ENCODE measurements at regions not wholly inside any gene's neighbourhood (a gene's known extent, or its start where the extent isn't known, plus 50 kb on each side); places are given as distances from the start of the nearest gene placed in this dataset.

DNA sequence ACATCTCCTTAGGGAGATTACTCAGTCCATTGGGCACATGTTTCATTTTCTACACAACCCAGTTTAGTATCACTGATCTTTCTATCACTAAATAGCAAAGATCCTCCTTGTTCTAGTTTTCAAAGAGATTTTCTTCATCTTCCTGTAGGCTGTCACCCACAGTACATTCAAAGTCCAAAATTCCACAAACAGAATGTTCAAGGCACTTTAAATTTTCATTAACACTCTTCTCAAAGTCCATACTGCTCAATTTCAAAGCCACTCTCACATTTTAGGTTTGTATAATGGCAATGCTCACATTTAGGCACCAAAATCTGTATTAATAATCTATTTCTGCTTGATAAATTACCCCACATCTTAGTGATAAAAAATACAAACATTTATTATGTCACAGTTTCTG lies 152.8 kb downstream of the FSIP2 start:
- Histone ChIP-seq H3K36me3 (ENCODE audit: insufficient read depth, low read length) (no peaks in the 10 kb centered on the region), H3K27me3 (ENCODE audit: insufficient read depth, low read length) (no peaks in the 10 kb centered on the region), H3K4me3 (ENCODE audit: low read length) (no peak overlapping the region), H2AFZ (ENCODE audit: low read depth, low read length) (no peak overlapping the region), H3K9me3 (ENCODE audit: low read length) (no peaks in the 10 kb centered on the region), H3K4me1 (ENCODE audit: insufficient read depth, low read length) (no peaks in the 10 kb centered on the region)

DNA sequence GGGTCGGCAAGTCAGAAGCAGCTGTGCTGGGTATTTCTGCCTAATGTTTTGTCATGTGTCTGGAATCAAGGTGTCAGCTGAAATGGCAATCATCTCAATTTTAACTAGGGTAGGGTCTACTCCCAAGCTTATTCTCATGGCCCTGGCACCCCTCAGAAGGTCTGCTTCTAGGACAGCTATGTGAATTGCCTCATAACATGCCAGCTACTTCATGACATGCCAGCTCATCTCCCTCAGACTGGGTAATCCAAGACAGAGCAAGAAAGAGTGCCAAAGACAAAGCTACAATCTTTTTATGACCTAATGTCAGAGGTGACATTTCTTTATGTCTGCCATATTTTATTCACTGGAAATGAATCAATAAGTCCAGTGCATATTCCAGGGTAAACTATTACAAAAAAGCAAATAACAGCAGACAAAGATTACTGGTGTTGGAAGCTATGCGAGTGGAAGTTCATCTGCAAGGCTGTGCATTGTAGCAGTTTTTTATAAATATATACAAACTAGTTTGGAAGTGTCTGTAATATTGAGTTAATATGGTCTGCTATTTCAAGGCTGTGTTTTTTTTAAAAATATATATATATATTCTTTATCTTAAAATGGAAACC lies 153.3 kb downstream of the FSIP2 start:
- Histone ChIP-seq H3K4me1 (ENCODE audit: insufficient read depth, low read length) (no peaks in the 10 kb centered on the region), H3K27me3 (ENCODE audit: insufficient read depth, low read length) (no peaks in the 10 kb centered on the region), H3K36me3 (ENCODE audit: insufficient read depth, low read length) (no peaks in the 10 kb centered on the region), H2AFZ (ENCODE audit: low read depth, low read length) (no peak overlapping the region), H3K4me3 (ENCODE audit: low read length) (no peak overlapping the region), H3K9me3 (ENCODE audit: low read length) (no peaks in the 10 kb centered on the region)

DNA sequence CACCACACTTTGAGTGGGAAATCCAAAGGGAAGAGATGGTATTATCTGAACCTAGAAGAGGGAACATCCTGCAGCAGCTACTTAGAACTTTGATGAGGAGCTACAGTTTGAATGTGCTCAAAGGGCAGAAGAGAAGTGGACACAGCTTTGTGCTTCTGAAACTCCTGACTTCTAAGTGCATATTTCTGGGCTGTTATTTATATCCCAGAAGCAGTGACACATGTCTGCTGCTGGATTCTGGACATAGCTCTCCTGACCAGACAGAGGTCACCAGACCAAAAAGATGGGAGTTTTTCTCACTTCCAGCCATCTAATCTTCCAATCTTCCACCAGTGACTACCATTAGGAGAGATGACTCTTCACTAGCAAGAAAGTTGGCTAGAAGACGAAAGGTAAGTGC lies 153.9 kb downstream of the FSIP2 start:
- H3K9me3 ChIP-seq (ENCODE audit: low read length): no peaks in the 10 kb centered on the region
- no peaks in the 10 kb centered on the region for H3K36me3 ChIP-seq (ENCODE audit: insufficient read depth, low read length)
- no peaks in the 10 kb centered on the region for H3K4me1 ChIP-seq (ENCODE audit: insufficient read depth, low read length)
- H3K4me3 ChIP-seq (ENCODE audit: low read length): no peak overlapping the region
- H3K27me3 ChIP-seq (ENCODE audit: insufficient read depth, low read length): no peaks in the 10 kb centered on the region
- H2AFZ ChIP-seq (ENCODE audit: low read depth, low read length): no peak overlapping the region

DNA sequence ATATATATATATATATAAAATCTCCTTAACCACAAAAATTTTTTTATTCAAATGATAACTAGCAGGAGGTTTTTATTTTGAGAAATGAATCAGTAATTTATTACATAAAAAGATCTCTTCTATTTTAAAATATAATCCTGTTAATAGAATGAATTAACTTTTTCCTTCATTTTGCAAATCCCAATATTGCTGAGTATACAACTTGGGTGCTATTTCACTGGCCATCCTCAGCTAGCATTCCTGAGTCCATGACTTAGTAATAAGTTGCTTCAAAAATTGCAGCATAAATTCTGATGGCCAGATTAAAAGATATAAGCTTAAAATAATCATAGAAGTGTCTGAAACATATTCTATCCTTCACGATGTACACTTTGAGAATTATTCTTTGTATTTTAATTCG lies 155.6 kb downstream of the FSIP2 start:
- Histone ChIP-seq H3K27me3 (ENCODE audit: insufficient read depth, low read length) (no peaks in the 10 kb centered on the region), H3K36me3 (ENCODE audit: insufficient read depth, low read length) (no peaks in the 10 kb centered on the region), H3K9me3 (ENCODE audit: low read length) (no peaks in the 10 kb centered on the region), H3K4me1 (ENCODE audit: insufficient read depth, low read length) (no peaks in the 10 kb centered on the region), H3K4me3 (ENCODE audit: low read length) (no peak overlapping the region), H2AFZ (ENCODE audit: low read depth, low read length) (no peak overlapping the region)

DNA sequence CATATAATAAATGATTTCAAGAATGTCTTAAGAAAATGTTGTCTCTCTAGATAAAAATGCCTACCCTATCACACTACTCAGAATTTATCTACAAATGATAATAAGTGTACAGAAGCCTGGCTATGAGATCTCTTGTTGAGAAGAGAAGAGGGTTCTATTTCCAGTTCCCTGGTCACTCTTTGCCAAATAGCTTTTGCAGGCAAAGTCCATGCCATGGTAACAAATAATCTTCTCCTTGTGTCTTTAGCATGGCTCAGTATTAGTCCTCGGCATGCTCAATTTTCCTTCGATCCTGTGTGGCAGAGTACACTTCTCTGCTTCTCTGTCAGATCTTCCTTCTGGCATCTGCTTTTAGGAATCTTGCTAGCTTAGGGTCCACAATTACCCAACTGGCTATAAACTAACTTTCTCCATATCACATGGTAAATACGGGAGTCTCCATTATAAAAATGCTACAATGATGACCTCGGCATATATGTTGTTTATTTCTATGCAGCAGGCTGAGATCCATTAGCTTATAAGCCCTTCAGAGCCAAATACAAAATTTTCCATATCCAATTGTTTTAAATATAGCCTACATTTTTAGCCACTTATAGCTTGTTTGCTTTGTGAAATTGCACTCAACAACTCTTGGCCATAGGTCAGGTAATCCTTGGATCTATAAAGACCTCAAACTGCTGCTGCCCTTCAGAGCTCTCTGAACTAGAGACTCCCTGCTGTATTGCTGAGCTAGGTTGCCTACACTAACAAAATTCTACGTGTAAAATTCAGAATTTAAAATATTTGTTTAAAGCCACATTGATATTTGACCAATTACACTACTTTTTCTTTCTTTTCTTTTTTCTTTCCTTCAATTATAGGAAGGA lies 157.5 kb downstream of the FSIP2 start:
- no peak overlapping the region for H3K4me3 ChIP-seq (ENCODE audit: low read length)
- H3K27me3 ChIP-seq (ENCODE audit: insufficient read depth, low read length): no peaks in the 10 kb centered on the region
- no peak overlapping the region for H2AFZ ChIP-seq (ENCODE audit: low read depth, low read length)
- peaks cover 2% of the 10 kb centered on the region for H3K4me1 ChIP-seq (ENCODE audit: insufficient read depth, low read length)
- no peaks in the 10 kb centered on the region for H3K36me3 ChIP-seq (ENCODE audit: insufficient read depth, low read length)
- no peaks in the 10 kb centered on the region for H3K9me3 ChIP-seq (ENCODE audit: low read length)

DNA sequence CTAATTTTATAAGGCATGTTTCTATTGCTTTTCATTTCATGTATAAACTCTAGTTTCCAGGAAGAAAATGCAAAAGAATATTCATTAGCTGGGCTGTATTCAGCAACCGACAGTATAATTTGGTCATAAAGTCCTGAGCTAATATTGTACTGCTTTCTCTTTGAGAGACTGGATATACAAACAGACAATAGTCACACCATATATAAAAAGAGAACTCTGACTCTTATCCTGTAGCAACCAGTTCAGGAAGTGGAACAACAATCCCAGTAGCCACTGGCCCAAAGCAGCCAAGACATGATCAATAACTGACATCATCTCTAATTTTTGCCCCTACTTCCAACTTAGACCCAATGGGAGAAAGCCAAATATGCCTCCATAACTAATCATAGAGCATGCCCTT lies 160.8 kb downstream of the FSIP2 start:
- Histone ChIP-seq H3K4me1 (ENCODE audit: insufficient read depth, low read length) (peaks cover 2% of the 10 kb centered on the region), H3K4me3 (ENCODE audit: low read length) (no peak overlapping the region), H3K9me3 (ENCODE audit: low read length) (no peaks in the 10 kb centered on the region), H3K36me3 (ENCODE audit: insufficient read depth, low read length) (no peaks in the 10 kb centered on the region), H3K27me3 (ENCODE audit: insufficient read depth, low read length) (no peaks in the 10 kb centered on the region), H2AFZ (ENCODE audit: low read depth, low read length) (no peak overlapping the region)

DNA sequence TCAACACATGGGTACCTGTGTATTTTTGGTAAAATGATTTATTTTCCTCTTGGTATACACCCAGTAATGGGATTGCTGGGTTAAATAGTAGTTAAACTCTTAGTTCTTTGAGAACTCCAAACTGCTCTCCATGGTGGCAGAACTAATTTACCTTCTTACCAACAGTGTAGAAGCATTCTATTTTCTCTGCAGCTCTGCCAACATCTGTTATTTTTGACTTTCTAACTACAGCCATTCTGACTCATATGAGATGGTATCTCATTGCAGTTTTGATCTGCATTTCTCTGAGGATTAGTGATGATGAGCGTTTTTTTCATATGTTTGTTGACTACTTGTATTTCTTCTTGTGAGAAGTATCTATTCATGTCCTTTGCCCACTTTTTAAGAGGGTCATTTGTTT lies 180.6 kb downstream of the FSIP2 start:
- Histone ChIP-seq H3K4me3 (ENCODE audit: low read length) (no peak overlapping the region), H3K4me1 (ENCODE audit: insufficient read depth, low read length) (no peaks in the 10 kb centered on the region), H3K9me3 (ENCODE audit: low read length) (no peaks in the 10 kb centered on the region), H3K27me3 (ENCODE audit: insufficient read depth, low read length) (no peaks in the 10 kb centered on the region), H2AFZ (ENCODE audit: low read depth, low read length) (no peak overlapping the region), H3K36me3 (ENCODE audit: insufficient read depth, low read length) (no peaks in the 10 kb centered on the region)

DNA sequence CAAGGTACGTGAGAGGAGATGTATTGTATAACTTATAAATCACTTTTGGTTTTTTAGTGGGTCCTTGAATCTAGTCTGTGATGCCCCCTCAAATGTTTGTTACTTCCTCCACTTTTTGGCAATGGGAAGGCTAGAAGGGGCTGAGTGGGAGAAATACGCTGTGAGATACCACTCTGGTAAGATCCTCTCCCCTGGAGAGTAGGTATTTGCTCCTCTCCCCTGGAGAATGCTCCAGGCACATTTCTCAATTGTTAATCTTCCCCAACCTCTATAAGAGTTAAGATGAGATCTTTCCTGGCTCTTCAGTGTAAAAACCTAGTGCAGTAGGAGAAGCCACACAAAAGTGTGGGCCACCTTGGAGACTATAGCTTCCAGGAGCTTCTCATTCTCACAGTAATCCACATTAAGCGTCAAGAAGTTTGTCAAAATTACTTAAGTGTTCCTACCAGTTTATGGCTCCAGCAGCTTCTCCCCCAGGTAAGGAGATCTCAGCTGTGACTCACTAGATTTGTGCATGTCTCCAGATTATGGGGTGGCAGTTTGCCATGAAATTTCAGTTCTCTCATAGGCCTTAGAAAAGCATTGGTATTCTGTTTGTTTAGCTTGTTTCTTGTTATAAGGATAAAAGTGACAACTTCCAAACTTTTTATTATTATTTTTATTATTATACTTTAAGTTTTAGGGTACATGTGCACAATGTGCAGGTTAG lies 182.6 kb downstream of the FSIP2 start:
- no peaks in the 10 kb centered on the region for H3K4me1 ChIP-seq (ENCODE audit: insufficient read depth, low read length)
- H3K27me3 ChIP-seq (ENCODE audit: insufficient read depth, low read length): no peaks in the 10 kb centered on the region
- H3K36me3 ChIP-seq (ENCODE audit: insufficient read depth, low read length): no peaks in the 10 kb centered on the region
- H3K4me3 ChIP-seq (ENCODE audit: low read length): no peak overlapping the region
- no peak overlapping the region for H2AFZ ChIP-seq (ENCODE audit: low read depth, low read length)
- H3K9me3 ChIP-seq (ENCODE audit: low read length): no peaks in the 10 kb centered on the region

DNA sequence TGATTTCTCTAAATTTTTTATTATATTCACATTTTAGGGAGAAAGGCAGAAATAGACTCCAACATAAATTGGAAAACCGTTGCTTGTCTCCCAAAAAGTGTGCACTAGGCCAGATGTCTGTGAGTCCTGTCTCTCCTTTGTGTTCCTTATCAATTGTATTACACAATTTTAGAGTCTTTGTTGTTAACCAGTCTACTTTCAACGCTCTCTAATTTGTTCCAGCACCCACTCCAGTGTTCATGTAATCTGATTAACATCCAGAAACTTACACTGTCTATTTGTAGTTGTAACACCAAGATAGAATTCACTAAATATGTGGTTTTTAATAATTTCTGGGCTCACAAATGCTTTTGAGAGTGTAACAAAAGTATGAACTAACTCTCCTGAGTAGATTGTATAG lies 195.6 kb downstream of the FSIP2 start:
- no peaks in the 10 kb centered on the region for H3K36me3 ChIP-seq (ENCODE audit: insufficient read depth, low read length)
- no peak overlapping the region for H3K4me3 ChIP-seq (ENCODE audit: low read length)
- H3K9me3 ChIP-seq (ENCODE audit: low read length): no peaks in the 10 kb centered on the region
- no peaks in the 10 kb centered on the region for H3K27me3 ChIP-seq (ENCODE audit: insufficient read depth, low read length)
- H2AFZ ChIP-seq (ENCODE audit: low read depth, low read length): no peak overlapping the region
- no peaks in the 10 kb centered on the region for H3K4me1 ChIP-seq (ENCODE audit: insufficient read depth, low read length)

DNA sequence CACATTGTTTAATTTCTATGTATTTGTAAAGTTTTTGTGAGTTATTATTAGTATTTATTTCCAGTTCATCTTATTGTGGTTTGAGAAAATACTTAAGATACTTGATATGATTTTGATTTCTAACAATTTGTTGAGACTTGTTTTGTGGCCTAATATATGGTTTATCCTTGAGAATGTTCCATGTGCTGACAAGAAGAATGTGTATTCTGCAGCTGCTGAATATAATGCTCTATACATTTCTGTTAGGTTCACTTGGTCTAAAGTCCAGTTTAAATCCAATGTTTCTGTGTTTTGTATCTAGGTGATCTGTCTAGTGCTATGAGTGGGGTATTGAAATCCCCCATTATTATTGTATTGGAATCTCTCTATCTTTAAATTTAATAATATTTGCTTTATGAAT lies 201.3 kb downstream of the FSIP2 start:
- Histone ChIP-seq H2AFZ (ENCODE audit: low read depth, low read length) (no peak overlapping the region), H3K9me3 (ENCODE audit: low read length) (peaks cover 2% of the 10 kb centered on the region), H3K4me1 (ENCODE audit: insufficient read depth, low read length) (no peaks in the 10 kb centered on the region), H3K36me3 (ENCODE audit: insufficient read depth, low read length) (no peaks in the 10 kb centered on the region), H3K4me3 (ENCODE audit: low read length) (no peak overlapping the region), H3K27me3 (ENCODE audit: insufficient read depth, low read length) (no peaks in the 10 kb centered on the region)

DNA sequence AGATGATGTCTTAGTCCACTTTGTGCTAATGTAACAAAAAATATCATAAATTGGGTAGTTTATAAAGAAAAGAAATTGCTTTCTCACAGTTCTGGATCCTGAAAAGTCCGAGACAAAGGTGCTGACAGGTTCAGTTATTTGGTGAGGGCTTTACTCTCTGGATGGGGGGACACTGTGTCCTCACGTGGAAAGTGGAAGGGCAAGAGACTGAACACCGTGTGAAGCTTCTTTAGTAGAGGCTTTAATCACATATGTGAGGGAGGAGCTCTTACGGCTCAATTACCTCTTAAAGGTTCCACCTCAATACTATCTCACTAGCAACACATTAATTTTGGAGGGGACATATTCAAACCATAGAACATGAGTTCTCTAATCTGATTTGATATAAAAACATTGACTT lies 204.3 kb downstream of the FSIP2 start:
- Histone ChIP-seq H3K4me1 (ENCODE audit: insufficient read depth, low read length) (peaks cover 3% of the 10 kb centered on the region), H3K9me3 (ENCODE audit: low read length) (peaks cover 2% of the 10 kb centered on the region), H3K36me3 (ENCODE audit: insufficient read depth, low read length) (no peaks in the 10 kb centered on the region), H3K27me3 (ENCODE audit: insufficient read depth, low read length) (no peaks in the 10 kb centered on the region), H2AFZ (ENCODE audit: low read depth, low read length) (no peak overlapping the region), H3K4me3 (ENCODE audit: low read length) (no peak overlapping the region)

DNA sequence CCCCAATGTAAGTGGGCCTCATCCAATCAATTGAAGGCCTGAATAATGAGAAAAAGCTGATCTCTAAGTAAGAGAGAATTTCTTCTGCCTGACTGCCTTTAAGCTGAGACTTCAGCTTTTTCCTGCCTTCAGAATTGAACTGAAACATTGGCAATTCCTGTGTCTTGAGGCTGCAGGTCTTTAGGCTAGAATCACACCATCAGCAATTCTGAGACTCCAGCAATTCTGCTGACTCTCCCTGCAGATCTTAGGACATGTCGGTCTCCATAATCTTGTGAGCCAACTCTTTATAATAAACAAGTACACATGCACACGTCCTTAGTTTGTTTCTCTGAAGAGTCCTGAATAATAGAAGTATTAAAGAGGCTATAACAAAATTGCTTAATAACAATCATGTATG lies 209.1 kb downstream of the FSIP2 start:
- no peak overlapping the region for H3K4me3 ChIP-seq (ENCODE audit: low read length)
- no peak overlapping the region for H2AFZ ChIP-seq (ENCODE audit: low read depth, low read length)
- no peaks in the 10 kb centered on the region for H3K36me3 ChIP-seq (ENCODE audit: insufficient read depth, low read length)
- no peaks in the 10 kb centered on the region for H3K27me3 ChIP-seq (ENCODE audit: insufficient read depth, low read length)
- H3K9me3 ChIP-seq (ENCODE audit: low read length): no peaks in the 10 kb centered on the region
- H3K4me1 ChIP-seq (ENCODE audit: insufficient read depth, low read length): peaks cover 3% of the 10 kb centered on the region

DNA sequence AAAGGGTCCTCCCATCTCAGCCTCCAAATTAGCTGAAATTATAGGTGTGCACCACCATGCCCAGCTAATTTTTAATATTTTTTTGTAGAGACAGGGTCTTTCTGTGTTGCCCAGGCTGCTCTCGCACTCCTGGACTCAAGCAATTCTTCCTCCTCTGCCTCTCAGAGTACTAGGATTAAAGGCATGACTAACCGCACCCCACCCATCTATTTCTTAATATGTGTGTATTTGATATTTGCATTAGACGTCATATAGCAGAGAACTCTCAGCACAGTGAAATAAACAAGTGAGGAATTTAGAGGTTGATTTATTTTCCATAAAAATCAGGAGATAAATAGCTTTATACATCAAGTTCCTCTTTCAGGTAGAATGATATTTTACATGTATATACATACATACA lies 213.5 kb downstream of the FSIP2 start:
- Histone ChIP-seq H2AFZ (ENCODE audit: low read depth, low read length) (no peak overlapping the region), H3K36me3 (ENCODE audit: insufficient read depth, low read length) (no peaks in the 10 kb centered on the region), H3K27me3 (ENCODE audit: insufficient read depth, low read length) (no peaks in the 10 kb centered on the region), H3K9me3 (ENCODE audit: low read length) (no peaks in the 10 kb centered on the region), H3K4me3 (ENCODE audit: low read length) (no peak overlapping the region), H3K4me1 (ENCODE audit: insufficient read depth, low read length) (peaks cover 3% of the 10 kb centered on the region)

Measured in neuron (in vitro differentiated cells).